ENCODE measurements at regions not wholly inside any gene's neighbourhood (a gene's known extent, or its start where the extent isn't known, plus 50 kb on each side); places are given as distances from the start of the nearest gene placed in this dataset.

DNA sequence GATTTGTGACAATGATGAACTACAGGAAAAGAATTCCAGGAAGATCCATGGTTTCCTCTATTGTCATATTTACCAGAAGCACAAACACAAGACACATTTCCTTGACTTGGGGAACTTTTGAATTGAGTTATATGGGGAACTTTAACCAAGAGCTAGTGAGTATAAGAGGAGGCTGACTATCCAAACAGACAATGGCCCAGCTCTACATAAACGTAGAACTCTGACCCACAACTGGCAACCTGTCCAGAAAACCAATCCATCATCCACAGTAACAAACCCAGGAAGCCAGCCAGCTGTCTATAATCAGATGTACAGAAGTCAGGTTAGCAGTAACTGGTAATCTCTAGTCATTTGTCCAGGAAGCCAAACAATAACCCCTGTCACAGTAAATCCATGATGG, 167.0 kb upstream of the CPEB2 start:
- DNase-seq, result no peak
- TF ChIP-seq, protein P1, sequence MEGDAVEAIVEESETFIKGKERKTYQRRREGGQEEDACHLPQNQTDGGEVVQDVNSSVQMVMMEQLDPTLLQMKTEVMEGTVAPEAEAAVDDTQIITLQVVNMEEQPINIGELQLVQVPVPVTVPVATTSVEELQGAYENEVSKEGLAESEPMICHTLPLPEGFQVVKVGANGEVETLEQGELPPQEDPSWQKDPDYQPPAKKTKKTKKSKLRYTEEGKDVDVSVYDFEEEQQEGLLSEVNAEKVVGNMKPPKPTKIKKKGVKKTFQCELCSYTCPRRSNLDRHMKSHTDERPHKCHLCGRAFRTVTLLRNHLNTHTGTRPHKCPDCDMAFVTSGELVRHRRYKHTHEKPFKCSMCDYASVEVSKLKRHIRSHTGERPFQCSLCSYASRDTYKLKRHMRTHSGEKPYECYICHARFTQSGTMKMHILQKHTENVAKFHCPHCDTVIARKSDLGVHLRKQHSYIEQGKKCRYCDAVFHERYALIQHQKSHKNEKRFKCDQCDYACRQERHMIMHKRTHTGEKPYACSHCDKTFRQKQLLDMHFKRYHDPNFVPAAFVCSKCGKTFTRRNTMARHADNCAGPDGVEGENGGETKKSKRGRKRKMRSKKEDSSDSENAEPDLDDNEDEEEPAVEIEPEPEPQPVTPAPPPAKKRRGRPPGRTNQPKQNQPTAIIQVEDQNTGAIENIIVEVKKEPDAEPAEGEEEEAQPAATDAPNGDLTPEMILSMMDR (conservative IDR thresholded peaks at IDR 0.05), result no peak
- TF ChIP-seq EZH2 (IDR thresholded peaks at IDR 0.05; ENCODE audit: low read depth), result no peak
- H4K20me1 ChIP-seq (ENCODE audit: insufficient read depth), result no peaks in the 10 kb centered on the region
- no peak overlapping the region for H3K27ac ChIP-seq
- CTCF ChIA-PET, result no interaction called here
- H3K9me3 ChIP-seq (ENCODE audit: insufficient read depth, low read depth), result no peaks in the 10 kb centered on the region
- H3K79me2 ChIP-seq (ENCODE audit: low read depth), result no peaks in the 10 kb centered on the region
- no peaks in the 10 kb centered on the region for H3K36me3 ChIP-seq (ENCODE audit: low read depth)
- POLR2A ChIA-PET (ENCODE audit: unreplicated experiment), result no interaction called here
- intact Hi-C loops (cut with micrococcal nuclease; ENCODE audit: unreplicated experiment), result no loop called here
- H3K27me3 ChIP-seq (ENCODE audit: insufficient read depth, low read depth), result no peaks in the 10 kb centered on the region
- no peak overlapping the region for H2AFZ ChIP-seq
- peaks cover 4% of the 10 kb centered on the region; the same call in 1 of the 2 replicates for H3K4me1 ChIP-seq (replicated peaks; ENCODE audit: insufficient read depth)
- H3K4me2 ChIP-seq, result no peak overlapping the region
- no peak overlapping the region for H3K4me3 ChIP-seq
- no peaks in the 10 kb centered on the region; the same call in 1 of the 2 replicates for H3K9me2 ChIP-seq (ENCODE audit: insufficient read depth)
- no peaks in the 10 kb centered on the region for H3F3A ChIP-seq (ENCODE audit: insufficient read depth, low read depth)
- no TSS peak for BruUV-seq (replicated peaks)

DNA sequence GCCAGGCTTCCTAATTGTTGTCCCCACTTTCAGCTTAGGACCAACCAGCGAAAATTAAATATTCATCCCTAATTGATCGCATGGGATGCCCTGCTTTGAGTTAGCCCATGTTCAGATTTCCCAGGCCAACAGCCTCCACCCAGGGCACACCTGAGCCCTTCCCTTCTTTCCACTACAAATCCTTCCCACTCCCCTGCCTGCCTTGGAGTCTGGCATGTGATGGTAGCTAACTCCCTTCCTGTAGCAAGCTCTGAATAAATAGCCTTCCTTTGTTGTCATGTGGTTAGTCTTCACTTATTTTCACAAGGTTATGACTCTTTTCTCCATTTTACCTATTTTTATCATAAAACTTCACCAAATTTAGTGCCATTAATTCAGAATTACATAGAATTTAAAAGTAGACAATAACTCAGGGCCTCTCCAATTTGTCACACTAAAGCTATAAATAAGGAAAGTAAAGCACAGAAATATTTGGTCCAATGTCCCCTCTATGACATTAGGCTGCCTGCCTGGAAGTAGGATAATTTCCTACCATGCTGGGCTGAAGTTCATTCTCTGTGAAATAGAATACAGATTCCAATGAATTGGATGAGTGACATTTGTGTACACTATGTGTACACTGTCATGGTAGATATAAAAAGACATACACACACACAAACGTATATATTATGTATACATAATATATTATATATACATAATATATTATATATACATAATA, 166.4 kb upstream of the CPEB2 start:
- intact Hi-C loops (cut with micrococcal nuclease; ENCODE audit: unreplicated experiment), result no loop called here
- ChIA-PET CTCF (no interaction called here), POLR2A (ENCODE audit: unreplicated experiment) (no interaction called here)
- Histone ChIP-seq H3K36me3 (ENCODE audit: low read depth) (no peaks in the 10 kb centered on the region), H3K9me2 (ENCODE audit: insufficient read depth) (no peaks in the 10 kb centered on the region; the same call in 1 of the 2 replicates), H3K4me2 (no peak overlapping the region), H3K4me3 (no peak overlapping the region), H3K27ac (no peak overlapping the region), H3K27me3 (ENCODE audit: insufficient read depth, low read depth) (no peaks in the 10 kb centered on the region), H2AFZ (no peak overlapping the region), H3F3A (ENCODE audit: insufficient read depth, low read depth) (no peaks in the 10 kb centered on the region), H3K79me2 (ENCODE audit: low read depth) (no peaks in the 10 kb centered on the region), H4K20me1 (ENCODE audit: insufficient read depth) (no peaks in the 10 kb centered on the region), H3K4me1 (replicated peaks; ENCODE audit: insufficient read depth) (peaks cover 3% of the 10 kb centered on the region; the same call in 1 of the 2 replicates), H3K9me3 (ENCODE audit: insufficient read depth, low read depth) (no peaks in the 10 kb centered on the region)
- no peak for DNase-seq
- TF ChIP-seq, protein P1 (conservative IDR thresholded peaks at IDR 0.05), result no peak
- no peak for TF ChIP-seq EZH2 (IDR thresholded peaks at IDR 0.05; ENCODE audit: low read depth)
- no TSS peak for BruUV-seq (replicated peaks)

DNA sequence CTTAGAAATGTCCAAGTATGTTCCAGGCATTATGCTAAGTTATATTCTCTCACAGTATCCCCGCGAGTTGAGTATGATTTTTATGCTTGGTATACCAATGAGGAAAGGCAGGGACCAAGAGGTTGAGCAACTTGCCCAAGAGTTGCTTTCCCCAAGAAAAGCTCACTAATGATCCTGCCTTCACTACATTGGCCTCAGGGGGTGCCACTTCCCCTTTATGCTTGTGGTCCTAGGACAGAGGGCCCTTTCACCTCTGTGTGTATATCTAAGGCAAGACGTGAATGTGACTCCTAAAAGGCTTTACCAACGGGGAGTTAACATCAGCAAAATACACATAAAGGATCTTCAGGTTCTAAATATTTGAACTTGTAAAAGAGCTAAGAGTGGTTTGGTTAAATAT, 164.4 kb upstream of the CPEB2 start:
- H3K9me2 ChIP-seq (ENCODE audit: insufficient read depth), result no peaks in the 10 kb centered on the region; the same call in 1 of the 2 replicates
- no peaks in the 10 kb centered on the region for H3K27me3 ChIP-seq (ENCODE audit: insufficient read depth, low read depth)
- H3K9me3 ChIP-seq (ENCODE audit: insufficient read depth, low read depth), result no peaks in the 10 kb centered on the region
- no TSS peak for BruUV-seq (replicated peaks)
- H3K4me1 ChIP-seq (replicated peaks; ENCODE audit: insufficient read depth), result 0 out of 2 replicates have a peak, but pooled peaks cover 6% of the 10 kb centered on the region
- H3K4me3 ChIP-seq, result no peak overlapping the region
- TF ChIP-seq, protein P1 (conservative IDR thresholded peaks at IDR 0.05), result no peak
- TF ChIP-seq EZH2 (IDR thresholded peaks at IDR 0.05; ENCODE audit: low read depth), result no peak
- H2AFZ ChIP-seq, result no peak overlapping the region
- H4K20me1 ChIP-seq (ENCODE audit: insufficient read depth), result no peaks in the 10 kb centered on the region
- H3K27ac ChIP-seq, result no peak overlapping the region
- no peak for DNase-seq
- no peaks in the 10 kb centered on the region for H3K79me2 ChIP-seq (ENCODE audit: low read depth)
- ChIA-PET CTCF (no interaction called here), POLR2A (ENCODE audit: unreplicated experiment) (no interaction called here)
- H3F3A ChIP-seq (ENCODE audit: insufficient read depth, low read depth), result no peaks in the 10 kb centered on the region
- H3K4me2 ChIP-seq, result no peak overlapping the region
- intact Hi-C loops (cut with micrococcal nuclease; ENCODE audit: unreplicated experiment), result no loop called here
- H3K36me3 ChIP-seq (ENCODE audit: low read depth), result no peaks in the 10 kb centered on the region
